ENCODE measurements at regions not wholly inside any gene's neighbourhood (a gene's known extent, or its start where the extent isn't known, plus 50 kb on each side); places are given as distances from the start of the nearest gene placed in this dataset.

- TF ChIP-seq CTCF (IDR thresholded peaks at IDR 0.05) (no peak), POLR2A (IDR thresholded peaks at IDR 0.05) (no peak)
Measured at GRCh38 chr3:3259181-3259580, 79.7 kb upstream of the CRBN start.
